NB4 (cell line): ENCODE measurements at regions not wholly inside any gene's neighbourhood (a gene's known extent, or its start where the extent isn't known, plus 50 kb on each side); places are given as distances from the start of the nearest gene placed in this dataset.

Experiments
- CTCF ChIP-seq: IDR thresholded peaks from one replicate; pipeline ENCODE4 v1.5.1; 2012; ENCODE audit warnings: low read depth, low read length
- MAX ChIP-seq: IDR thresholded peaks from 2 replicates; pipeline ENCODE4 v1.6.1; 2011; ENCODE audit warnings: low read depth, low read length
- POLR2A ChIP-seq: IDR thresholded peaks from 2 replicates; pipeline ENCODE4 v1.6.1; 2011; ENCODE audit warnings: mild to moderate bottlenecking; ENCODE audit not compliant: insufficient read length; ENCODE audit errors: extremely low read depth

GRCh38 chr5:4113426-4113825 is 517.8 kb downstream of the IRX1 start:
- TF ChIP-seq CTCF, result no peak
- TF ChIP-seq MAX, result no peak
- TF ChIP-seq POLR2A, result no peak
